HG03060 (cell line): ENCODE measurements at regions not wholly inside any gene's neighbourhood (a gene's known extent, or its start where the extent isn't known, plus 50 kb on each side); places are given as distances from the start of the nearest gene placed in this dataset.

Experiments used
- ATAC-seq: cut with Tn5 transposase; IDR thresholded peaks from one replicate; pipeline ENCODE4 v1.9.1; 2021; ENCODE audit warnings: low read depth, moderate number of reproducible peaks; ENCODE audit not compliant: unreplicated experiment

- no peak for ATAC-seq
Measured at GRCh38 chr5:56447656-56448055, 214.5 kb upstream of the ANKRD55 start.

- ATAC-seq = no peak
Measured at GRCh38 chr5:56447232-56447631, 214.1 kb upstream of the ANKRD55 start.

GRCh38 chr5:56446728-56447127 is 213.6 kb upstream of the ANKRD55 start:
- no peak for ATAC-seq

GRCh38 chr5:56443826-56444225 is 210.7 kb upstream of the ANKRD55 start:
- ATAC-seq = no peak

GRCh38 chr5:56440871-56441740 is 208.0 kb upstream of the ANKRD55 start:
- no peak for ATAC-seq

GRCh38 chr5:56434986-56435385 is 201.9 kb upstream of the ANKRD55 start:
- ATAC-seq = no peak

- no peak for ATAC-seq
Measured at GRCh38 chr5:56433039-56433617, 200.0 kb upstream of the ANKRD55 start.

- ATAC-seq = no peak
Measured at GRCh38 chr5:56432321-56432720, 199.2 kb upstream of the ANKRD55 start.

GRCh38 chr5:56430422-56430821 is 197.3 kb upstream of the ANKRD55 start:
- ATAC-seq = no peak

- no peak for ATAC-seq
Measured at GRCh38 chr5:56429110-56429561, 196.0 kb upstream of the ANKRD55 start.

GRCh38 chr5:56426693-56427092 is 193.6 kb upstream of the ANKRD55 start:
- no peak for ATAC-seq

- ATAC-seq = no peak
Measured at GRCh38 chr5:56422076-56422762, 189.1 kb upstream of the ANKRD55 start.

GRCh38 chr5:56421246-56422075 is 188.3 kb upstream of the ANKRD55 start:
- ATAC-seq = no peak

GRCh38 chr5:56420323-56420722 is 187.2 kb upstream of the ANKRD55 start:
- ATAC-seq = no peak

GRCh38 chr5:56419667-56420066 is 186.5 kb upstream of the ANKRD55 start:
- ATAC-seq = no peak

- ATAC-seq = peak; percentile 83
Measured at GRCh38 chr5:56415356-56415765, 182.2 kb upstream of the ANKRD55 start.

- no peak for ATAC-seq
Measured at GRCh38 chr5:56414066-56414465, 180.9 kb upstream of the ANKRD55 start.

- ATAC-seq = no peak
Measured at GRCh38 chr5:56413546-56413945, 180.4 kb upstream of the ANKRD55 start.

- ATAC-seq = peak; percentile 61
Measured at GRCh38 chr5:56412601-56413379, 179.7 kb upstream of the ANKRD55 start.

- no peak for ATAC-seq
Measured at GRCh38 chr5:56410696-56411095, 177.6 kb upstream of the ANKRD55 start.
